AG04449 (cell line): ENCODE measurements at regions not wholly inside any gene's neighbourhood (a gene's known extent, or its start where the extent isn't known, plus 50 kb on each side); places are given as distances from the start of the nearest gene placed in this dataset.

Experiments used
- CTCF ChIA-PET: fragments of 350-600 bp; formaldehyde crosslinking; extraction: SDS; loops from one replicate; lab custom pipeline; 2021; ENCODE audit warnings: antibody characterized with exemption; lab: Yijun Ruan, JAX
- POLR2A ChIA-PET: fragments of 400-600, 350-600 bp; formaldehyde crosslinking; extraction: SDS; loops from one replicate; lab custom pipeline; 2020; ENCODE audit warnings: antibody characterized with exemption, inconsistent platforms; lab: Yijun Ruan, JAX
- DNase-seq: peaks from one replicate; pipeline ENCODE4 v3.0.0-alpha.2; 2010; ENCODE audit warnings: low read depth, low spot score
- H3K4me3 ChIP-seq: 2 replicates; pipeline ENCODE4 v1.5.1; 2011; ENCODE audit warnings: low read depth, mild to moderate bottlenecking, control low read depth, low read length
- CTCF ChIP-seq: IDR thresholded peaks from one replicate; pipeline ENCODE4 v1.5.1; 2011; ENCODE audit warnings: mild to moderate bottlenecking, moderate library complexity, low read length, control low read depth, inconsistent platforms; ENCODE audit not compliant: insufficient read depth; ENCODE audit errors: missing control alignments

- CTCF ChIA-PET: interaction anchor here (1.1 kb wide), 1 partner anchor 47 kb away, joined by 3 read pairs; no protein-coding TSS in a partner anchor
- H3K4me3 ChIP-seq: no peak overlapping the region
- no peak for DNase-seq
- POLR2A ChIA-PET: no interaction called here
- TF ChIP-seq CTCF: no peak
Observed at GRCh38 chr12:39224971-39225370, 217.9 kb downstream of the KIF21A start.

GRCh38 chr12:39205969-39206368 lies 237.0 kb downstream of the KIF21A start:
- ChIA-PET POLR2A (no interaction called here), CTCF (no interaction called here)
- H3K4me3 ChIP-seq: no peak overlapping the region
- TF ChIP-seq CTCF: no peak
- no peak for DNase-seq

DNA sequence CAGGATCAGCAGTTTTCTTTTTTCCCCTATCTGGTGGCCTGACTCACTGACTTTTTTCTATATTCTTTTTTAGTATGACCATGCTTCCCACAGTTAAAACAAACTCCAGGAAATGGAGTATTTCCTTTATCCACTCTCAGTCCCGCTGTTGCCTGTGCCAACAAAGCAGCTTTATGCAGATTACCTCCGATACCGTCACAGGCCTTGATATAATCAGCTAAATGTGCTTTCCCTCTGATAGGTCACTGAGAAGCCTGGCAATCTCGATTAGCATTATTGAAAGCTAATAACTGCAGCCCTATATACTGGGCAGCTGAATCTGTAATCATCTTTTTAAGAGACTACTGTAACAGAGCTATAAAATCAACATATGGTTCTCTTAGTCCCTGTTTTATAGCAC lies 243.6 kb downstream of the KIF21A start:
- H3K4me3 ChIP-seq: no peak overlapping the region
- ChIA-PET CTCF (no interaction called here), POLR2A (no interaction called here)
- no peak for TF ChIP-seq CTCF
- no peak for DNase-seq

- ChIA-PET CTCF (no interaction called here), POLR2A (no interaction called here)
- DNase-seq: no peak
- no peak for TF ChIP-seq CTCF
- H3K4me3 ChIP-seq: no peak overlapping the region
Observed at GRCh38 chr12:39188689-39189088, 254.2 kb downstream of the KIF21A start.

DNA sequence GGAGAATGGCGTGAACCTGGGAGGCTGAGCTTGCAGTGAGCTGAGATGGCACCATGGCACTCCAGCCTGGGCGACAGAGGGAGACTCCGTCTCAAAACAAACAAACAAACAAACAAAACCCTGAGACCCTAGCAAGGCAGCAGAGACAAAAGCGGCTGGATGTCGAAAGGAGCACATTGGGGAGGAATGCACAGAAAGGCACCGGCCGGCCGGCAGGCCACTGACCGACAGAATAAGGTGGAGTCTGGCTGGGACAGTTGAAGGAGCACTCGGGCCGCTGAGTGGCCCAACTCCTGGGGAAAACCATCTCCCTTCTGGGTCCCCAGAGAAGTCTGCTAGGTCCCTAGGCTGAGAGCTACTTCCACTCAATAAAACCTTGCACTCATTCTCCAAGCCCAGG lies 256.2 kb downstream of the KIF21A start:
- ChIA-PET POLR2A (no interaction called here), CTCF (no interaction called here)
- TF ChIP-seq CTCF: no peak
- no peak for DNase-seq
- no peak overlapping the region for H3K4me3 ChIP-seq

GRCh38 chr12:39178837-39179236 lies 264.1 kb downstream of the KIF21A start:
- TF ChIP-seq CTCF: no peak
- no peak overlapping the region for H3K4me3 ChIP-seq
- no peak for DNase-seq
- POLR2A ChIA-PET: no interaction called here
- CTCF ChIA-PET: no interaction called here
